ENCODE measurements at regions not wholly inside any gene's neighbourhood (a gene's known extent, or its start where the extent isn't known, plus 50 kb on each side); places are given as distances from the start of the nearest gene placed in this dataset.

DNA sequence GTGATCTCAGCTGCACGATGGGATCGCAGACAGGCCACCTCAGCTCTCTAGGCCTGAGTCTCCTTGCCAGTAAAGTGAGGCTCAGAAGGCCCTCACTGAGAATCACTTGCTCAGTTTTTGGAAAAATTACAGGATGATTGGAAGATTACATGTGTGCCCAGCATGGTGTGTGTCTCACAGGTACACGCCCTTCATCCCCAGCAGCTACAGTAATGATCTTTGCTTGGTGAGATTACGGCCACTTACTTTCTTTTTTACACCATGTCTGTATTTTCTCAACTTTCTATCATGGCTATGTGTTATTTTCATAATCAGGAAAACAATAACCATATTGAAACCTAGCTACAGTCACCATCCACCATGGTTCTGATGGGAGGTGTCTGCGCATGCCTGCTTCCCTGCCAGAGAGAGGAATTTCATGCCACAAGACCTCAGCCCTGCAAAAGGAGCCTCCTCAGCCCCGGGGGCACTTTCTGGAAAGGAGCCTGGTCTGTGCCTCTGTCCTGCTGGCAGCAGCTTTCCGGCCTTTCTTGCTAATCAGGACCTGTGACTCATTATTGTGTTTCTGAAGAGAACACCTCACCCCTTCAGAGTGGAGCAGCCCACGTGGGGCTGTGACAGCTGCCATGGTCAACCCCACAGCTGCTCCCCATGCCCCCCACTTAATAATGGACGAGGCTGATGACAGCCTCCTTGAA is 64.2 kb upstream of the OLFM1 start:
- CTCF ChIA-PET: no interaction called here

GRCh38 chr9:135023786-135024405 is 63.6 kb upstream of the OLFM1 start:
- BruUV-seq (replicated peaks): no TSS peak
- CTCF ChIA-PET: no interaction called here
- DNase-seq: no peak
- TF ChIP-seq, protein P1, sequence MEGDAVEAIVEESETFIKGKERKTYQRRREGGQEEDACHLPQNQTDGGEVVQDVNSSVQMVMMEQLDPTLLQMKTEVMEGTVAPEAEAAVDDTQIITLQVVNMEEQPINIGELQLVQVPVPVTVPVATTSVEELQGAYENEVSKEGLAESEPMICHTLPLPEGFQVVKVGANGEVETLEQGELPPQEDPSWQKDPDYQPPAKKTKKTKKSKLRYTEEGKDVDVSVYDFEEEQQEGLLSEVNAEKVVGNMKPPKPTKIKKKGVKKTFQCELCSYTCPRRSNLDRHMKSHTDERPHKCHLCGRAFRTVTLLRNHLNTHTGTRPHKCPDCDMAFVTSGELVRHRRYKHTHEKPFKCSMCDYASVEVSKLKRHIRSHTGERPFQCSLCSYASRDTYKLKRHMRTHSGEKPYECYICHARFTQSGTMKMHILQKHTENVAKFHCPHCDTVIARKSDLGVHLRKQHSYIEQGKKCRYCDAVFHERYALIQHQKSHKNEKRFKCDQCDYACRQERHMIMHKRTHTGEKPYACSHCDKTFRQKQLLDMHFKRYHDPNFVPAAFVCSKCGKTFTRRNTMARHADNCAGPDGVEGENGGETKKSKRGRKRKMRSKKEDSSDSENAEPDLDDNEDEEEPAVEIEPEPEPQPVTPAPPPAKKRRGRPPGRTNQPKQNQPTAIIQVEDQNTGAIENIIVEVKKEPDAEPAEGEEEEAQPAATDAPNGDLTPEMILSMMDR (IDR thresholded peaks at IDR 0.05; ENCODE audit: unreplicated experiment): no peak
- no peak overlapping the region for H3K27ac Mint-ChIP-seq (ENCODE audit: unreplicated experiment)
- H3K4me1 Mint-ChIP-seq (ENCODE audit: low read depth, unreplicated experiment): no peaks in the 10 kb centered on the region
- intact Hi-C loops (cut with micrococcal nuclease; ENCODE audit: unreplicated experiment): no loop called here
- H3K27me3 Mint-ChIP-seq (ENCODE audit: unreplicated experiment): no peaks in the 10 kb centered on the region
- no peak overlapping the region for H3K4me3 Mint-ChIP-seq (ENCODE audit: low read depth, unreplicated experiment)
- H3K9me3 Mint-ChIP-seq (ENCODE audit: low read depth, unreplicated experiment): peaks cover 5% of the 10 kb centered on the region
- no peaks in the 10 kb centered on the region for H3K36me3 Mint-ChIP-seq (ENCODE audit: insufficient read depth, unreplicated experiment)

More for the DNA sequence above, 64.2 kb upstream of the OLFM1 start:
- H3K27ac Mint-ChIP-seq (ENCODE audit: unreplicated experiment): no peak overlapping the region
- no peaks in the 10 kb centered on the region for H3K36me3 Mint-ChIP-seq (ENCODE audit: insufficient read depth, unreplicated experiment)
- no peaks in the 10 kb centered on the region for H3K27me3 Mint-ChIP-seq (ENCODE audit: unreplicated experiment)
- intact Hi-C loops (cut with micrococcal nuclease; ENCODE audit: unreplicated experiment): no loop called here
- H3K9me3 Mint-ChIP-seq (ENCODE audit: low read depth, unreplicated experiment): peaks cover 5% of the 10 kb centered on the region
- DNase-seq: no peak
- no peaks in the 10 kb centered on the region for H3K4me1 Mint-ChIP-seq (ENCODE audit: low read depth, unreplicated experiment)
- no TSS peak for BruUV-seq (replicated peaks)
- TF ChIP-seq, protein P1 (IDR thresholded peaks at IDR 0.05; ENCODE audit: unreplicated experiment): no peak
- no peak overlapping the region for H3K4me3 Mint-ChIP-seq (ENCODE audit: low read depth, unreplicated experiment)

DNA sequence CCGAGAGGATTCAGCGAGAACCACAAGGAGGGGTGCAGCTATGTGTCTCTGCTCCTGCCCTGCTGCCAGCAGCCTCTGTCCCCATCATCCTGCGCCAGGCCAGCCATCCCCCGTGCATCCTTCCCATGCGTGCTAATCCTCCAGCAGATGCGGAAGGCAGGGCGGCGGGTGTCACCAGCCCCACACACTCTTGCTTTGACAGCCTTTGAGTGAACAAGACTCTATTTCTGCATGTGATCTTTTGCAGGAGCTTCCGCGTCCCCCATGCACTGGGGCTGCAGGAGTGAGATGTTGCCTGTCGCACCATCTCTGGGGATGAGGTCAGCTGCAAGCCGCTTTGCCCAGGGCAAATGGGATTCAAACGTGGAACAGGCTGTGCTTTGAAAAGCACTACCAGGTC is 58.0 kb upstream of the OLFM1 start:
- Mint-ChIP-seq H3K27ac (ENCODE audit: unreplicated experiment) (no peak overlapping the region), H3K9me3 (ENCODE audit: low read depth, unreplicated experiment) (peaks cover 5% of the 10 kb centered on the region), H3K27me3 (ENCODE audit: unreplicated experiment) (no peaks in the 10 kb centered on the region), H3K36me3 (ENCODE audit: insufficient read depth, unreplicated experiment) (no peaks in the 10 kb centered on the region), H3K4me1 (ENCODE audit: low read depth, unreplicated experiment) (no peaks in the 10 kb centered on the region), H3K4me3 (ENCODE audit: low read depth, unreplicated experiment) (no peak overlapping the region)
- CTCF ChIA-PET: no interaction called here
- intact Hi-C loops (cut with micrococcal nuclease; ENCODE audit: unreplicated experiment): no loop called here
- no TSS peak for BruUV-seq (replicated peaks)
- TF ChIP-seq, protein P1 (IDR thresholded peaks at IDR 0.05; ENCODE audit: unreplicated experiment): no peak
- DNase-seq: no peak

- CTCF ChIA-PET: no interaction called here
- H3K36me3 Mint-ChIP-seq (ENCODE audit: insufficient read depth, unreplicated experiment): no peaks in the 10 kb centered on the region
- TF ChIP-seq, protein P1 (IDR thresholded peaks at IDR 0.05; ENCODE audit: unreplicated experiment): no peak
Observed at GRCh38 chr9:135029871-135030565, 57.5 kb upstream of the OLFM1 start.

More at GRCh38 chr9:135029871-135030565, 57.5 kb upstream of the OLFM1 start:
- no peak for DNase-seq
- H3K9me3 Mint-ChIP-seq (ENCODE audit: low read depth, unreplicated experiment): peaks cover 4% of the 10 kb centered on the region
- no peaks in the 10 kb centered on the region for H3K4me1 Mint-ChIP-seq (ENCODE audit: low read depth, unreplicated experiment)
- no peak overlapping the region for H3K4me3 Mint-ChIP-seq (ENCODE audit: low read depth, unreplicated experiment)
- H3K27ac Mint-ChIP-seq (ENCODE audit: unreplicated experiment): no peak overlapping the region
- BruUV-seq (replicated peaks): no TSS peak
- intact Hi-C loops (cut with micrococcal nuclease; ENCODE audit: unreplicated experiment): no loop called here
- H3K27me3 Mint-ChIP-seq (ENCODE audit: unreplicated experiment): no peaks in the 10 kb centered on the region
